ENCODE measurements at regions not wholly inside any gene's neighbourhood (a gene's known extent, or its start where the extent isn't known, plus 50 kb on each side); places are given as distances from the start of the nearest gene placed in this dataset.

GRCh38 chr4:129707949-129708348 lies 612.0 kb downstream of the C4orf33 start:
- H3K36me3 ChIP-seq (ENCODE audit: insufficient read depth, low read length) = no peaks in the 10 kb centered on the region
- no peaks in the 10 kb centered on the region for H3K9me2 ChIP-seq (ENCODE audit: insufficient read depth, low read length)
- no peaks in the 10 kb centered on the region for H3K79me2 ChIP-seq (replicated peaks; ENCODE audit: insufficient read depth, low read length)
- no peak overlapping the region for H3K9ac ChIP-seq (ENCODE audit: low read length)
- TF ChIP-seq SMC3 (conservative IDR thresholded peaks at IDR 0.05; ENCODE audit: poor library complexity) = no peak
- no peaks in the 10 kb centered on the region for H4K20me1 ChIP-seq (ENCODE audit: insufficient read depth)
- H3K4me2 ChIP-seq (ENCODE audit: low read length) = no peak overlapping the region
- H3F3A ChIP-seq (ENCODE audit: insufficient read depth, low read length, poor library complexity, severe bottlenecking) = no peaks in the 10 kb centered on the region
- H3K4me3 ChIP-seq (ENCODE audit: low read length) = no peak overlapping the region
- no peak overlapping the region for H2AFZ ChIP-seq (ENCODE audit: low read depth, low read length)
- H3K27me3 ChIP-seq (ENCODE audit: insufficient read depth, low read depth, low read length) = no peaks in the 10 kb centered on the region
- H3K27ac ChIP-seq (ENCODE audit: low read length) = no peak overlapping the region
- no peaks in the 10 kb centered on the region for H3K9me3 ChIP-seq (ENCODE audit: low read length)

DNA sequence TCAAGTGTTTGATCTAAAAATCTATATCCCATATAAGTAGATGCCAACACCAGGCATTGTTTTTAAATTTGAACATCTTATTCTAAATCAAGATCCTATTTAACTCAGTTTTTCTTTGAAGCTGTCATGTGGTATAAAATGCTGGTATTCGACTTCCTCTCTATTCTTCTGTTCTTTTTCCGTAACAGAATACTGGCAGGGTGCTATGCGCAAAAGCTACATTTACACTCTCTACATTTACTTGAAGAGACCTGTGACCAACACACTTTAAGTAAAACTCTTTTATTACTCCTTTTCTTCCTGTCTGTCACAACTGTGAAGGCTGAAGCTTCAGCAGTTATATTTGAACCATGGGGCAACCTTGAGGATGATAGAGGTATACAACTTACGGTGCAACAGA lies 612.8 kb downstream of the C4orf33 start:
- Histone ChIP-seq H3K36me3 (ENCODE audit: insufficient read depth, low read length) (no peaks in the 10 kb centered on the region), H3K4me2 (ENCODE audit: low read length) (no peak overlapping the region), H3K9me3 (ENCODE audit: low read length) (no peaks in the 10 kb centered on the region), H3K79me2 (replicated peaks; ENCODE audit: insufficient read depth, low read length) (no peaks in the 10 kb centered on the region), H3K27ac (ENCODE audit: low read length) (no peak overlapping the region), H3K9ac (ENCODE audit: low read length) (no peak overlapping the region), H3F3A (ENCODE audit: insufficient read depth, low read length, poor library complexity, severe bottlenecking) (no peaks in the 10 kb centered on the region), H3K9me2 (ENCODE audit: insufficient read depth, low read length) (no peaks in the 10 kb centered on the region), H4K20me1 (ENCODE audit: insufficient read depth) (no peaks in the 10 kb centered on the region), H3K4me3 (ENCODE audit: low read length) (no peak overlapping the region), H3K27me3 (ENCODE audit: insufficient read depth, low read depth, low read length) (no peaks in the 10 kb centered on the region), H2AFZ (ENCODE audit: low read depth, low read length) (no peak overlapping the region)
- TF ChIP-seq MXI1 (conservative IDR thresholded peaks at IDR 0.05; ENCODE audit: poor library complexity, severe bottlenecking) (no peak), EZH2 (IDR thresholded peaks at IDR 0.05; ENCODE audit: borderline replicate concordance, insufficient read depth, low read length, poor library complexity, severe bottlenecking) (no peak)

DNA sequence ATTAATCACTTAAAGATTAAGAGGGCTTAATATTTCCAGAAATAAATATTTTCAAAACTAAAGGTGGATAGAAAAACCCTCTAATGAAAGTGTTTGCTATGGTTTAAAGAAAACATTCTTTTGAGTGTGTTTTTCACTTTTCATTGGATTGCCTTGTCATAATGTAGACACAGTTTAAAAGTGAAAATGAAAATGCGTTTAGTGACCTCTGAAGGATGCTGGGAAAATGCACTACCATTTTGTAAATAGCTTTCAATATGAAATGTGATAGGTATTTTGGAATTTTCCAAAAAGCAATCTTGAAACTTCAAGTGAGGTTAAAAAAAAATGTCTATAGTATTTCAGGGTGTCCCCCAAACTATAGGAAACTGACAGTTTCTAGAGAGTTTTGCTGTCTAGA lies 642.2 kb downstream of the C4orf33 start:
- TF ChIP-seq MXI1 (conservative IDR thresholded peaks at IDR 0.05; ENCODE audit: poor library complexity, severe bottlenecking) = no peak
- no peak for TF ChIP-seq SMC3 (conservative IDR thresholded peaks at IDR 0.05; ENCODE audit: poor library complexity)
- TF ChIP-seq EP300 (conservative IDR thresholded peaks at IDR 0.05; ENCODE audit: poor library complexity, severe bottlenecking) = no peak
- H3K4me2 ChIP-seq (ENCODE audit: low read length) = no peak overlapping the region
- H3K79me2 ChIP-seq (replicated peaks; ENCODE audit: insufficient read depth, low read length) = no peaks in the 10 kb centered on the region

GRCh38 chr4:129747756-129748155 lies 651.8 kb downstream of the C4orf33 start:
- no peak overlapping the region for H2AFZ ChIP-seq (ENCODE audit: low read depth, low read length)

More for the DNA sequence above, 642.2 kb downstream of the C4orf33 start:
- no peak overlapping the region for H3K4me3 ChIP-seq (ENCODE audit: low read length)
- H3K27me3 ChIP-seq (ENCODE audit: insufficient read depth, low read depth, low read length) = no peaks in the 10 kb centered on the region
- no peaks in the 10 kb centered on the region for H3K36me3 ChIP-seq (ENCODE audit: insufficient read depth, low read length)
- H3K9ac ChIP-seq (ENCODE audit: low read length) = no peak overlapping the region
- H4K20me1 ChIP-seq (ENCODE audit: insufficient read depth) = no peaks in the 10 kb centered on the region
- no peaks in the 10 kb centered on the region for H3F3A ChIP-seq (ENCODE audit: insufficient read depth, low read length, poor library complexity, severe bottlenecking)
- H2AFZ ChIP-seq (ENCODE audit: low read depth, low read length) = no peak overlapping the region
- H3K9me3 ChIP-seq (ENCODE audit: low read length) = no peaks in the 10 kb centered on the region
- no peak overlapping the region for H3K27ac ChIP-seq (ENCODE audit: low read length)
- H3K9me2 ChIP-seq (ENCODE audit: insufficient read depth, low read length) = no peaks in the 10 kb centered on the region

More at GRCh38 chr4:129747756-129748155, 651.8 kb downstream of the C4orf33 start:
- Histone ChIP-seq H3K27me3 (ENCODE audit: insufficient read depth, low read depth, low read length) (no peaks in the 10 kb centered on the region), H3K9me2 (ENCODE audit: insufficient read depth, low read length) (no peaks in the 10 kb centered on the region), H3K27ac (ENCODE audit: low read length) (no peak overlapping the region), H3K9me3 (ENCODE audit: low read length) (no peaks in the 10 kb centered on the region), H4K20me1 (ENCODE audit: insufficient read depth) (no peaks in the 10 kb centered on the region), H3K4me3 (ENCODE audit: low read length) (no peak overlapping the region), H3K36me3 (ENCODE audit: insufficient read depth, low read length) (no peaks in the 10 kb centered on the region), H3K79me2 (replicated peaks; ENCODE audit: insufficient read depth, low read length) (no peaks in the 10 kb centered on the region), H3K9ac (ENCODE audit: low read length) (no peak overlapping the region), H3F3A (ENCODE audit: insufficient read depth, low read length, poor library complexity, severe bottlenecking) (no peaks in the 10 kb centered on the region), H3K4me2 (ENCODE audit: low read length) (no peak overlapping the region)
- TF ChIP-seq REST (IDR thresholded peaks at IDR 0.05; ENCODE audit: borderline replicate concordance) = no peak
- no peak for TF ChIP-seq TAF1 (IDR thresholded peaks at IDR 0.05; ENCODE audit: low read depth)
- TF ChIP-seq POLR2AphosphoS5 (IDR thresholded peaks at IDR 0.05) = no peak
- TF ChIP-seq MXI1 (conservative IDR thresholded peaks at IDR 0.05; ENCODE audit: poor library complexity, severe bottlenecking) = no peak
- TF ChIP-seq EZH2 (IDR thresholded peaks at IDR 0.05; ENCODE audit: borderline replicate concordance, insufficient read depth, low read length, poor library complexity, severe bottlenecking) = no peak
- TF ChIP-seq EP300 (conservative IDR thresholded peaks at IDR 0.05; ENCODE audit: poor library complexity, severe bottlenecking) = no peak
- TF ChIP-seq RAD21 (conservative IDR thresholded peaks at IDR 0.05) = no peak
- no peak for TF ChIP-seq CTCF (IDR thresholded peaks at IDR 0.05; ENCODE audit: poor library complexity, severe bottlenecking)
- TF ChIP-seq SMC3 (conservative IDR thresholded peaks at IDR 0.05; ENCODE audit: poor library complexity) = no peak

Measured in neural cell (in vitro differentiated cells).